Type B pancreatic cell (in vitro differentiated cells): ENCODE measurements at regions not wholly inside any gene's neighbourhood (a gene's known extent, or its start where the extent isn't known, plus 50 kb on each side); places are given as distances from the start of the nearest gene placed in this dataset.
A peak's percentile ranks its signal among the peaks of the same experiment; 100 is the strongest.

Source experiments
- DNase-seq: peaks from one replicate; pipeline ENCODE4 v3.0.0; 2021; ENCODE audit warnings: mixed read lengths; ENCODE audit not compliant: unreplicated experiment; ENCODE audit errors: extremely low spot score
- H3K27ac Mint-ChIP-seq: 2 replicates; pipeline ENCODE4 v1.8.0; 2021; ENCODE audit warnings: mild to moderate bottlenecking, mixed read lengths
- H3K27me3 Mint-ChIP-seq: 2 replicates; pipeline ENCODE4 v1.8.0; 2021; ENCODE audit warnings: mixed read lengths
- H3K36me3 Mint-ChIP-seq: 2 replicates; pipeline ENCODE4 v1.8.0; 2021; ENCODE audit warnings: mixed read lengths
- H3K4me1 Mint-ChIP-seq: one replicate; pipeline ENCODE4 v1.8.0; 2021; ENCODE audit warnings: mixed read lengths; ENCODE audit not compliant: unreplicated experiment
- H3K4me3 Mint-ChIP-seq: 2 replicates; pipeline ENCODE4 v1.8.0; 2021; ENCODE audit warnings: mild to moderate bottlenecking, mixed read lengths
- H3K9me3 Mint-ChIP-seq: 2 replicates; pipeline ENCODE4 v1.8.0; 2021; ENCODE audit warnings: mixed read lengths
- TF ChIP-seq, protein P1 (sequence below): fragments of 200-600 bp; sonication (generic); conservative IDR thresholded peaks from 2 replicates; pipeline ENCODE4 v1.5.0; 2021; ENCODE audit warnings: antibody characterized with exemption, mild to moderate bottlenecking

DNA sequence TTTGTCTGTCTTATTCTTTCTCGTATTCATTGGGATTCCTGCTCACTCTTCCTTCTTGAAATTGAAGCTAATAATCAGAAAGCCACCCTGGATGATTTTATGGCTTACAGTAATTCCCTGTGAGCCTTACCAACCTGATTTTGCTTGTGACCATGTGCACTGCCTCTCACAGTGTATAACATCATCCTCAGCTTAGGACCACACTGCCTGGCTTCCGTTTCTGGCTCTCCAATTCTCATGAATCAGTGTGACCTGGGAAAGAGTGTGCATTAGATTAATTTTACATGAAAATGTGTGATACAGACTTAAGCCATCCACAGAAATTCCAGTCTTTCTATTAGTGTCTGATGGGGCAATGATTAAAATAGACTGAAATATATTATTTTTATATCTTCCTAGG, 126.8 kb upstream of the DMRT1 start:
- no peaks in the 10 kb centered on the region for H3K9me3 Mint-ChIP-seq
- H3K4me3 Mint-ChIP-seq = peak overlapping the region; percentile 47
- no peak for DNase-seq
- H3K27me3 Mint-ChIP-seq = no peaks in the 10 kb centered on the region
- peak overlapping the region; percentile 54 for H3K27ac Mint-ChIP-seq
- H3K4me1 Mint-ChIP-seq = peaks cover 29% of the 10 kb centered on the region
- TF ChIP-seq, protein P1, sequence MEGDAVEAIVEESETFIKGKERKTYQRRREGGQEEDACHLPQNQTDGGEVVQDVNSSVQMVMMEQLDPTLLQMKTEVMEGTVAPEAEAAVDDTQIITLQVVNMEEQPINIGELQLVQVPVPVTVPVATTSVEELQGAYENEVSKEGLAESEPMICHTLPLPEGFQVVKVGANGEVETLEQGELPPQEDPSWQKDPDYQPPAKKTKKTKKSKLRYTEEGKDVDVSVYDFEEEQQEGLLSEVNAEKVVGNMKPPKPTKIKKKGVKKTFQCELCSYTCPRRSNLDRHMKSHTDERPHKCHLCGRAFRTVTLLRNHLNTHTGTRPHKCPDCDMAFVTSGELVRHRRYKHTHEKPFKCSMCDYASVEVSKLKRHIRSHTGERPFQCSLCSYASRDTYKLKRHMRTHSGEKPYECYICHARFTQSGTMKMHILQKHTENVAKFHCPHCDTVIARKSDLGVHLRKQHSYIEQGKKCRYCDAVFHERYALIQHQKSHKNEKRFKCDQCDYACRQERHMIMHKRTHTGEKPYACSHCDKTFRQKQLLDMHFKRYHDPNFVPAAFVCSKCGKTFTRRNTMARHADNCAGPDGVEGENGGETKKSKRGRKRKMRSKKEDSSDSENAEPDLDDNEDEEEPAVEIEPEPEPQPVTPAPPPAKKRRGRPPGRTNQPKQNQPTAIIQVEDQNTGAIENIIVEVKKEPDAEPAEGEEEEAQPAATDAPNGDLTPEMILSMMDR = no peak
- H3K36me3 Mint-ChIP-seq = peaks cover 31% of the 10 kb centered on the region

DNA sequence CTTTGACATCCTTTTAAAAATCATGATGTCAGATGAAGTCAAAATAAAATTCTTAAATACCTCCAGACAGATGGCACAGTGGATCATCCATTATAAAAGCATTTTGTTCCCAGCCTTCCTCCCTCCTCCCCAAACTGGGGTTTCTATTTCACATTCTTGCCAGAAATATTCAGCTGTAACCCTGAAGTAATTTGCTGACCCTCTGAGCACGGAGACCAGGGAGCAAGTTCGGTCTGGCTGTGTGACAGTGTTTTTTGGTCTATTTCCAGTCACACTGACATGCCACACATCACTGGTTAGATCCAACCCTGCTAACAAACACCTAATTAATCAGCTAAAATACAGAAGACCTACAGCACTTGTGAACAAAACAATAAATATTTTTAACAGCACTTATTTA, 126.2 kb upstream of the DMRT1 start:
- no peaks in the 10 kb centered on the region for H3K9me3 Mint-ChIP-seq
- H3K27ac Mint-ChIP-seq = peak overlapping the region; percentile 54
- H3K4me1 Mint-ChIP-seq = peaks cover 32% of the 10 kb centered on the region
- H3K27me3 Mint-ChIP-seq = no peaks in the 10 kb centered on the region
- peak overlapping the region; percentile 34 for H3K4me3 Mint-ChIP-seq
- DNase-seq = no peak
- H3K36me3 Mint-ChIP-seq = peaks cover 31% of the 10 kb centered on the region
- TF ChIP-seq, protein P1 = no peak

DNA sequence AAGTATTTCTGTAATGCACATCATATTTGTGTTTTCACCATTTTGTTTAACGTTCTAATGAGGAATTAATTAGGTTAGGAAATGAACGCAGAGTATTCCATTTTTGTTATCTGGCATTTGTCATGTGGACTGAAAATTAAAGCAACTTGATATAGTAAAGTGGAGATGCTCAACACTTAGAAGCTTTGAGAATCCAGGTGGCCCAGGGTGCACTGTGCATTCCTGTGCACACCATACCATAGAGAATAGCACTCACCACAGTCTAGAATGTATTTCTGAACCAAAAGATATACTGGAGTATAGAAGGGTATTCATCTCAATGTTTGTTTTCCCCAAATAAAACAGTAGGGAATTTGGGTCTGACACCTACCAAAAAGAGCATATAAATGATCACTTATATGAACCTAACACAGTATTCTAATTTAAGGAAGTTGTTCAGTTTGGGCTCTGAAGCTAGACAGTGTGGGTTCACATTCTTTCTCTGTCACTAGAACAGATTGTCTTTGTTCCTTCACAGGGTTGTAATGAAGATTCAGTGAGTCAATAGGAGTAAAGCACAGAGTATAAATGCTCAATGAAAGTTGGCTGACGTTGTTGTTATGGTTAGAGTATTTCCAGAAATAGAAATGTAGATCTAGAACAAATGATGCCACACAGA, 125.6 kb upstream of the DMRT1 start:
- Mint-ChIP-seq H3K27me3 (no peaks in the 10 kb centered on the region), H3K36me3 (peaks cover 32% of the 10 kb centered on the region), H3K4me1 (peaks cover 38% of the 10 kb centered on the region), H3K27ac (peak overlapping the region; percentile 54), H3K9me3 (no peaks in the 10 kb centered on the region), H3K4me3 (peak overlapping the region; percentile 34)
- DNase-seq = no peak
- TF ChIP-seq, protein P1 = no peak

DNA sequence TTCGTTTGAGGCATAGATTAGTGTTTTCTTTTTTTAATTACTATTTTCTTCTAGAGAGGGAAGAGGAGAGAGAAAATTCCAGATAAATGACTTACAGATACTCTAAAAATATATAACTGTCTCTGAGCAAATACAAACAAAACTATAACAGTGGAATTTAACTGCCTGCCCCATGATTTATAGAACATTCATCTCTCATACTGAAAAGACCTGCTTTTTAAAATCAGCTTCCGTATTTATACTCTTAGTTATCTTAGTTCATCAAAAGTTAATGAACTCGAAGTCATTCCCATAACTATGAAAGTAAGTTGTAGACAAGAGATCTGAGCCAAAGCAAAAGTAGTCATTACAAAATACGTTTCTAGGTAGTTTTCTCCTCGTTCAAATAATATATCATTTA, 123.8 kb upstream of the DMRT1 start:
- H3K4me3 Mint-ChIP-seq = peak overlapping the region; percentile 5
- TF ChIP-seq, protein P1 = no peak
- H3K4me1 Mint-ChIP-seq = peaks cover 40% of the 10 kb centered on the region
- no peaks in the 10 kb centered on the region for H3K27me3 Mint-ChIP-seq
- DNase-seq = no peak
- H3K36me3 Mint-ChIP-seq = peaks cover 25% of the 10 kb centered on the region
- no peaks in the 10 kb centered on the region for H3K9me3 Mint-ChIP-seq
- peak overlapping the region; percentile 52 for H3K27ac Mint-ChIP-seq

DNA sequence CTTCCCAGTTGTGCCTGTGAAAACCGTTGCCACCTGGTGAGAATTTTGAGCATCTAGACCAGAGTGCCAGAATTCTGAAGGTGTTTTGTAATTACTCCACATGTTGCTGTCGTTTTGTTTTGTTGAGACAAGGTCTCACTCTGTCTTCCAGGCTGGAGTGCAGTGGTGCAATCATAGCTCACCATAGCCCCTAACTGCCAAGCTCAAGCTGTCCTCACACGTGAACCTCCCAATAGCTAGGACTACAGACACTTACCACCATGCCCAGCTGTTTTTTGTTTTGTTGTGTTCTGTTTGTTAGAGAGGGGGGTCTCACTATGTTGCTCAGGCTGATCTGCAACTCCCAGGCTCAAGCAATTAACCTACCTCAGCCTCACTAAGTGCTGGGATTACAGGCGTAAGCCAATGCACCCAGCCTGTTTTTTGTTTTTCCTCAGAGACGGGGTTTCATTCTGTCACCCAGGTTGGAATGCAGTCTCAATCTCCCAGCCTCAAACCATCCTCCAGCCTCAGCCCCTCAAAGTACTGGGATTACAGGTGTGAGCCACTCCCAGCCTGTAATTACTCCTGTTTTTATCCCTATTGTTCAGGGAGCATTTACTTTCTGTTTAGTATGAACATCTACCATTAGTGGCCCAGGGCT, 121.1 kb upstream of the DMRT1 start:
- Mint-ChIP-seq H3K4me1 (peaks cover 40% of the 10 kb centered on the region), H3K36me3 (peaks cover 21% of the 10 kb centered on the region), H3K4me3 (peak overlapping the region; percentile 34), H3K27me3 (no peaks in the 10 kb centered on the region), H3K9me3 (no peaks in the 10 kb centered on the region), H3K27ac (peak overlapping the region; percentile 7)
- no peak for DNase-seq
- TF ChIP-seq, protein P1 = no peak
